ENCODE measurements at regions not wholly inside any gene's neighbourhood (a gene's known extent, or its start where the extent isn't known, plus 50 kb on each side); places are given as distances from the start of the nearest gene placed in this dataset.
"Not testable (repeated sequence)": the region's sequence is repeated elsewhere in the genome, so short reads cannot be mapped to it uniquely, and the experiment has no call there.

GRCh38 chr7:106714590-106715442, 53.9 kb upstream of the CCDC71L start:
- TF ChIP-seq EZH2 (IDR thresholded peaks at IDR 0.05; ENCODE audit: low read depth); CTCF (conservative IDR thresholded peaks at IDR 0.05): not testable (repeated sequence)
